Sigmoid colon (tissue), 6 donors: ENCODE measurements at regions not wholly inside any gene's neighbourhood (a gene's known extent, or its start where the extent isn't known, plus 50 kb on each side); places are given as distances from the start of the nearest gene placed in this dataset.

Experiments
- DNase-seq: peaks from one replicate; pipeline ENCODE4 v3.0.0-alpha.2; 2019
- H3K27ac ChIP-seq, 4 donors: fragments of 200-600 bp; sonication (generic); one replicate each; pipeline ENCODE4 v1.5.1; 2016 to 2019; ENCODE audit warnings: mild to moderate bottlenecking in 1 of 4
- H3K27me3 ChIP-seq, 3 donors: fragments of 200-600 bp; sonication (generic); one replicate each; pipeline ENCODE4 v1.5.1; 2019; ENCODE audit warnings: mild to moderate bottlenecking in 1 of 3
- H3K36me3 ChIP-seq, 4 donors: fragments of 200-600 bp; sonication (generic); one replicate each; pipeline ENCODE4 v1.5.1; 2016 to 2019
- H3K4me1 ChIP-seq, 4 donors: fragments of 200-600 bp; sonication (generic); one replicate each; pipeline ENCODE4 v1.5.1; 2017 to 2019
- H3K4me3 ChIP-seq, 4 donors: fragments of 200-600 bp; sonication (generic); one replicate each; pipeline ENCODE4 v1.5.1; 2017 to 2019; ENCODE audit warnings: mild to moderate bottlenecking in 2 of 4, moderate library complexity in 1 of 4
- H3K9me3 ChIP-seq, 4 donors: fragments of 200-600 bp in 3 of 4; sonication (generic) in 3 of 4; one replicate each; pipeline versions ENCODE4 v1.5.1 to v1.6.1; 2013 to 2019
- EP300 ChIP-seq, 4 donors: sonication (generic); formaldehyde crosslinking; IDR thresholded peaks; one replicate each; pipeline ENCODE4 v1.6.1; 2017; ENCODE audit warnings: antibody characterized with exemption in 4 of 4
- POLR2A ChIP-seq, 2 donors: fragments of 450-650 bp; IDR thresholded peaks; one replicate each; pipeline ENCODE4 v1.6.1; 2016; ENCODE audit warnings: antibody characterized with exemption in 2 of 2, mild to moderate bottlenecking in 2 of 2, moderate library complexity in 2 of 2
- POLR2AphosphoS5 ChIP-seq, 4 donors: sonication (generic); formaldehyde crosslinking; IDR thresholded peaks; one replicate each; pipeline ENCODE4 v1.6.1; 2017; ENCODE audit warnings: antibody characterized with exemption in 4 of 4
- WGBS, 2 donors: extraction: QIAGEN DNeasy Blood & Tissue Kit; methylation state at CpG; one replicate each; pipeline ENCODE4 v1.1.7; 2013; 5-methylcytosine and 5-hydroxymethylcytosine counted together
- intact Hi-C: fragments of 100-400 bp; cut with DNase I; formaldehyde crosslinking; loops from one replicate; pipeline ENCODE4 v1.15.1; 2023
- TF ChIP-seq, protein P1 (sequence below), 4 experiments: fragments of 450-650 bp in 3 of 4; fragments of 200-600 bp in 1 of 4; IDR thresholded peaks; one replicate each; pipeline ENCODE4 v1.5.1; 2016 to 2019; ENCODE audit warnings: antibody characterized with exemption in 4 of 4, mild to moderate bottlenecking in 3 of 4, moderate library complexity in 2 of 4
- donor health status: healthy with polysubstance abuse.
- donor health status: healthy.

DNA sequence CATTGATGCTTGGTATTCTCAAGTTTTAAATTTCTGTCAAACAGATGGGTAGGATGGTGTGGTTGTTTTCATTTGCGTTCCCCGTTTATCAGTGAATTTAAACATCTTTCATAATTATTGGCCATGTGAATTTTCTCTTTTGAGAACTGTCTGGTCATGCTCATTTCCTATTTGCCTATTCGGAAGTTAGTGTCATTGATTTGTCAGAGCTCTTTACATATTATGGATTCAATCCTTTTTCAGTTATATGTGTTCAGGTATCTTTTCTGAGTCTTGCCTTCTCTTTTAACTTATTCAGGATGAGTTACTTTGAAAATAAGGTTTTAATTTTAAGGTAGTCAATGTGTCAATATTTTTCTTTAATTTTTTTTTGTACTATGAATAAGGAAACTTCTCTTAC lies 315.7 kb downstream of the MN1 start:
- Histone ChIP-seq H3K27ac (no peak overlapping the region), H3K27me3 (peaks cover 0 to 21% (median 12%) of the 10 kb centered on the region in 3 donors), H3K36me3 (no peaks in the 10 kb centered on the region), H3K9me3 (no peaks in the 10 kb centered on the region), H3K4me1 (peaks cover 0 to 6% (median 5%) of the 10 kb centered on the region in 4 donors), H3K4me3 (no peak overlapping the region)
- no peak for TF ChIP-seq POLR2A (IDR thresholded peaks at IDR 0.05)
- no peak for TF ChIP-seq EP300 (IDR thresholded peaks at IDR 0.05)
- TF ChIP-seq POLR2AphosphoS5 (IDR thresholded peaks at IDR 0.05): no peak
- TF ChIP-seq, protein P1, sequence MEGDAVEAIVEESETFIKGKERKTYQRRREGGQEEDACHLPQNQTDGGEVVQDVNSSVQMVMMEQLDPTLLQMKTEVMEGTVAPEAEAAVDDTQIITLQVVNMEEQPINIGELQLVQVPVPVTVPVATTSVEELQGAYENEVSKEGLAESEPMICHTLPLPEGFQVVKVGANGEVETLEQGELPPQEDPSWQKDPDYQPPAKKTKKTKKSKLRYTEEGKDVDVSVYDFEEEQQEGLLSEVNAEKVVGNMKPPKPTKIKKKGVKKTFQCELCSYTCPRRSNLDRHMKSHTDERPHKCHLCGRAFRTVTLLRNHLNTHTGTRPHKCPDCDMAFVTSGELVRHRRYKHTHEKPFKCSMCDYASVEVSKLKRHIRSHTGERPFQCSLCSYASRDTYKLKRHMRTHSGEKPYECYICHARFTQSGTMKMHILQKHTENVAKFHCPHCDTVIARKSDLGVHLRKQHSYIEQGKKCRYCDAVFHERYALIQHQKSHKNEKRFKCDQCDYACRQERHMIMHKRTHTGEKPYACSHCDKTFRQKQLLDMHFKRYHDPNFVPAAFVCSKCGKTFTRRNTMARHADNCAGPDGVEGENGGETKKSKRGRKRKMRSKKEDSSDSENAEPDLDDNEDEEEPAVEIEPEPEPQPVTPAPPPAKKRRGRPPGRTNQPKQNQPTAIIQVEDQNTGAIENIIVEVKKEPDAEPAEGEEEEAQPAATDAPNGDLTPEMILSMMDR (IDR thresholded peaks at IDR 0.05): no peak
- WGBS, 2 donors: 78 to 82% methylated on average over 3 of the region's 3 CpGs
- intact Hi-C loops: no loop called here
- no peak for DNase-seq

DNA sequence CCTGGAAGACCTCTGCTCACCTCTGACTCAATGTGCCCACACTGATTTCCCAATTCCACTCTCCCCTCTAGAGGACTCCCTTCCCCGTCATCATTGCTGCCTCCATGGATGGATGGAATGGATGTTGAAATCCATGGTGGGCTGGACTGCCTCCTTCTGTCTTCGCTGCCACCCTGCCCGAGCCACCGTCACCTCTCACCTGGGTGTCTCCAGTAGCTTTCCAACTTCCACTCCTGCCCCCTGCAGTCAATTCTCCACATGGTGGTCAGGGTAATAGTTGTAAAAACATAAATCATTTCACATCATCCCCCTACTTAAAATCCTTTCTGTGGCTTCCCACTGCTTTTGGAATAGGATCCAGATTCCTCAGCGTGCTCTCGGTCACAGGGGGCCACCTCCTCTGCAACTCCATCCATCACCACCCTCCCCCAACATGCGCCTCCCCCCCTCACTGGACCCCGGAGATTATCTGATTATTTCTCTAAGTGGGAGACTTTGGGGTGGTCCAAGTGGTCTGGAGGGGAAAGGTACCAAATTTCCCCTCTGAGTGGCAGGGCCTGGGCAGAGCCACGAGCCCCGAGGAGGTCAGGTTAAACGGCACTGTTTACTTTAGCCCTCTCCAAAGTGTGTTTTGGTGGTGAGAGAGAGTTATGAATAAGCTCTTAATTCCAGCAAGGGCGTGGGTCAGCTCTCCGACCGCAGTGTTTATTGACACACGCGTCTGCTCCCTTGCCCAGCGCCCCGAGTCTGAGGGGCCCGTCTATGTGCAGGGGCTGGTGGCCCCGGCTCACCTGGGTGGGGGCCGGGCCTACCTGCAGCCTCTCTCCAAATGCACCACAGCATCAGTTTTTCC lies 313.7 kb downstream of the MN1 start:
- Histone ChIP-seq H3K27me3 (peaks cover 0 to 25% (median 12%) of the 10 kb centered on the region in 3 donors), H3K36me3 (no peaks in the 10 kb centered on the region), H3K9me3 (peaks cover 0 to 4% (median 0%) of the 10 kb centered on the region in 4 donors), H3K4me1 (peaks cover 0 to 6% (median 5%) of the 10 kb centered on the region in 4 donors), H3K27ac (no peak overlapping the region), H3K4me3 (no peak overlapping the region)
- intact Hi-C loops: no loop called here
- no peak for DNase-seq
- TF ChIP-seq, protein P1 (IDR thresholded peaks at IDR 0.05): no peak
- 35 to 56% methylated on average over 21 of the region's 21 CpGs for WGBS, 2 donors

DNA sequence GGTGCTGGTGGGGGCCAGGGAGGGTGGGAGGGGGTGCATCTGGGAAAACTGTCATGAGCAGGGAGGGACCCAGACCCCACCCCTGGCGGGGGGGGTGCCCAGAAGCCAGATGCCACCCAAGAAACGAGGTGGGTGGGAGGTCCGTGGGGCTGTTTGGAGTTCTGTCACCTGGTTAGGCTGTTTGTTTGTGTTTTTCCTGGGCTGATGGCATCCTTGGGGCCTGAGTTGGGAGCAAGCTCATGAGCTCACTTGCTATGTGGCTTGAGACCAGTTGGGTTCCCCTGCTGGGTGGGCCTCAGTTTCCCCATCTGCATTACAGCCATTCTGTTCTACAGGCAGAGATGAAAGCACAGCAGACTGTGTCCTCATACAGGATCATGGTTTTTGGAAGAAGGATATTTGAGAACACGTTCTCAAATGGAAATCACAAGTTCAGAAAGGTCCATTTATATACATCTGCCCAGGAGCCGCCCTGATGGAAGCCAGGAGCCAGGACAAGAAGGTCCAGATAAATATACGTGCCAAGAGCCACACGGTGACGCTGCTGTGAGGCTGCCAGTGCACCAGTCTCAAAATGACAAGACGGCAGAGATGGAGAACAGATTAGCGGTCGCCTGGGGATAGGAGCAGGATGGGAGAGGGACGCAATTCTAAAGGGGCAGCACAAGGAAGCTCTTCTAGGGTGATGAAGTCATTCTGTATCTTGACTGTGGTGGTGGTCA lies 312.9 kb downstream of the MN1 start:
- H3K27me3 ChIP-seq: peaks cover 0 to 25% (median 12%) of the 10 kb centered on the region in 3 donors
- no peak overlapping the region for H3K27ac ChIP-seq
- intact Hi-C loops: no loop called here
- H3K36me3 ChIP-seq: no peaks in the 10 kb centered on the region
- H3K4me3 ChIP-seq: no peak overlapping the region
- no peak for DNase-seq
- TF ChIP-seq, protein P1 (IDR thresholded peaks at IDR 0.05): no peak
- no peak for TF ChIP-seq EP300 (IDR thresholded peaks at IDR 0.05)
- no peak for TF ChIP-seq POLR2A (IDR thresholded peaks at IDR 0.05)
- TF ChIP-seq POLR2AphosphoS5 (IDR thresholded peaks at IDR 0.05): no peak
- peaks cover 0 to 4% (median 0%) of the 10 kb centered on the region in 4 donors for H3K9me3 ChIP-seq
- peaks cover 0 to 6% (median 5%) of the 10 kb centered on the region in 4 donors for H3K4me1 ChIP-seq
- WGBS, 2 donors: 10 to 53% methylated on average over 12 of the region's 12 CpGs

DNA sequence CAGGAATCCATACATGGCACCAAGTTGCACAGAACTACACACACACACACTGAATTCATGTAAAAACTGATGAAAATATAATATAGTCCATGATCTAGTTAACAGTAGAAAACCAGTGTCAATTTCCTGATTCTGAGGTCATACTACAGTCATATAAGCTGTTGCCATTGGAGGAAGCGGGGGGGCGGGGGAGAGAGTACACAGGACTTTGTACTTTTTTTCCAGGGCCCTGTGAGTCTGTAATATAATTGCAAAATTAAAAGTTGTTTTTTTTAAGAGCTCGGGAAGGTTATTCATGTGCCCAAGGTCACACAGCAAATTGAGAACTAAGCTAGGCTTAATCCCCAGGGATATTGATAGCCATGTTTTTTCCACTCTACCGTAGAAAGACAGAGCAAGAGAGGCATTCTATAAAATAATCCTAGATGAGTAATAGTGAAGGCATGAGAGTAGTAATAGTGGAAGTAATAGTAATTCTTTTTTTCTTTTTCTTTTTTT lies 312.3 kb downstream of the MN1 start:
- DNase-seq: no peak
- intact Hi-C loops: no loop called here
- TF ChIP-seq, protein P1 (IDR thresholded peaks at IDR 0.05): no peak
- TF ChIP-seq POLR2AphosphoS5 (IDR thresholded peaks at IDR 0.05) (no peak), POLR2A (IDR thresholded peaks at IDR 0.05) (no peak), EP300 (IDR thresholded peaks at IDR 0.05) (no peak)
- H3K27ac ChIP-seq: no peak overlapping the region
- H3K9me3 ChIP-seq: peaks cover 0 to 4% (median 0%) of the 10 kb centered on the region in 4 donors
- WGBS, 2 donors: 16 to 54% methylated on average over 4 of the region's 4 CpGs
- H3K4me1 ChIP-seq: peaks cover 0 to 6% (median 5%) of the 10 kb centered on the region in 4 donors
- H3K4me3 ChIP-seq: no peak overlapping the region
- peaks cover 0 to 25% (median 12%) of the 10 kb centered on the region in 3 donors for H3K27me3 ChIP-seq
- H3K36me3 ChIP-seq: no peaks in the 10 kb centered on the region
